LNCaP clone FGC (cell line): ENCODE measurements at regions not wholly inside any gene's neighbourhood (a gene's known extent, or its start where the extent isn't known, plus 50 kb on each side); places are given as distances from the start of the nearest gene placed in this dataset.

Experiments used
- DNase-seq: peaks from one replicate; pipeline ENCODE4 v3.0.0-alpha.2; 2011; ENCODE audit warnings: low read depth
- H3K4me3 ChIP-seq: 2 replicates; pipeline ENCODE4 v1.5.1; 2011; ENCODE audit warnings: mild to moderate bottlenecking, low read depth, low read length, control low read depth
- TF ChIP-seq, protein P1 (sequence below): IDR thresholded peaks from 2 replicates; pipeline ENCODE4 v1.5.1; 2012; ENCODE audit warnings: mild to moderate bottlenecking; ENCODE audit not compliant: control insufficient read depth, insufficient read depth; ENCODE audit errors: extremely low read depth

DNA sequence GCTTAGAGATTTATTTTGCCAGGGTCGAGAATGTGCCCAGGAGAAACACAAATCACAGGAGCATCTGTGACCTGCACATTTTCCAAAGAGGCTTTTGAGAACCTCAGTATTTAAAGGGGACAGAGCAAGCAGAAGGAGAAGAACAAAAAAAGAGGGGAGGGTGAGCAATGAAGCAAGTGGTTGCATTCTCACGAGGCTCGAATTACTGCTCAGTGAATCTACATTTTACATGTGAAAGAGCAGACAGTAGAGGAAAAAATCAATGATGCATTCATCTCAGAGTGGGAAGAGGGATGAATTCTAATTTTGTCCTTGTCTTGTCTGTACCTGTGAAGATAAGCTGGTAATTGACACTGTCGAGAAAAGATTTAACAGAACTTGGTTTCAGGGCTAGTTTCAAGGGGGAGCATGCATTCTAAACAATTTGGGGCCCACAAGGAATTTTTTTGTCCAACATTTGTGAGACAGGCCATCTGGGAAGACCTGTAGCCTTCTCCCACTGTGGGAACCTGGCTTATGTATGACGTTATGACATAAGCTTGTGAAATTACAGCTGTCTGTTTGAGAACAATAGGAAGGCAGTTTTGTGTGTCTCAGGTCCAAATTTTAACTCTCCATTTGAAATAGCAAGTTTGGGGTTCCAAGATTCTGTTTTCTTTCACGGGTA, 855.1 kb downstream of the SLITRK5 start:
- TF ChIP-seq, protein P1, sequence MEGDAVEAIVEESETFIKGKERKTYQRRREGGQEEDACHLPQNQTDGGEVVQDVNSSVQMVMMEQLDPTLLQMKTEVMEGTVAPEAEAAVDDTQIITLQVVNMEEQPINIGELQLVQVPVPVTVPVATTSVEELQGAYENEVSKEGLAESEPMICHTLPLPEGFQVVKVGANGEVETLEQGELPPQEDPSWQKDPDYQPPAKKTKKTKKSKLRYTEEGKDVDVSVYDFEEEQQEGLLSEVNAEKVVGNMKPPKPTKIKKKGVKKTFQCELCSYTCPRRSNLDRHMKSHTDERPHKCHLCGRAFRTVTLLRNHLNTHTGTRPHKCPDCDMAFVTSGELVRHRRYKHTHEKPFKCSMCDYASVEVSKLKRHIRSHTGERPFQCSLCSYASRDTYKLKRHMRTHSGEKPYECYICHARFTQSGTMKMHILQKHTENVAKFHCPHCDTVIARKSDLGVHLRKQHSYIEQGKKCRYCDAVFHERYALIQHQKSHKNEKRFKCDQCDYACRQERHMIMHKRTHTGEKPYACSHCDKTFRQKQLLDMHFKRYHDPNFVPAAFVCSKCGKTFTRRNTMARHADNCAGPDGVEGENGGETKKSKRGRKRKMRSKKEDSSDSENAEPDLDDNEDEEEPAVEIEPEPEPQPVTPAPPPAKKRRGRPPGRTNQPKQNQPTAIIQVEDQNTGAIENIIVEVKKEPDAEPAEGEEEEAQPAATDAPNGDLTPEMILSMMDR = no peak
- DNase-seq = no peak
- no peak overlapping the region for H3K4me3 ChIP-seq

DNA sequence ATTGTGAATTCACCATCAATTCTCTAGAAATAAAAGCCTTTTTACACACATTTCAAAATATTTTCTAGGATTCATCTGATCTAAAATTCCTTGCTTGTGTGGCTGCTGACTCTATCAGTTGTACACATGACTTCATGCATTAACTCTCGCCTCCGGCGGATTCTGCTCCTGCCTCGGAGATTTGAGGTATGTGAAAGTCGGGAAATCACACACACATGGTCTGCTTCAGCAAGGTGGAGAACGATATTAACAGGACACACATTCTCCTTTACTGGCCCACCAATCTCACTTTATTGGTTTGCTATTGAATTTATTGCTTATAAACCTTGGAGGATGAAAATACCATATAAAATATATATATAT, 855.7 kb downstream of the SLITRK5 start:
- TF ChIP-seq, protein P1 = no peak
- no peak for DNase-seq
- H3K4me3 ChIP-seq = no peak overlapping the region

DNA sequence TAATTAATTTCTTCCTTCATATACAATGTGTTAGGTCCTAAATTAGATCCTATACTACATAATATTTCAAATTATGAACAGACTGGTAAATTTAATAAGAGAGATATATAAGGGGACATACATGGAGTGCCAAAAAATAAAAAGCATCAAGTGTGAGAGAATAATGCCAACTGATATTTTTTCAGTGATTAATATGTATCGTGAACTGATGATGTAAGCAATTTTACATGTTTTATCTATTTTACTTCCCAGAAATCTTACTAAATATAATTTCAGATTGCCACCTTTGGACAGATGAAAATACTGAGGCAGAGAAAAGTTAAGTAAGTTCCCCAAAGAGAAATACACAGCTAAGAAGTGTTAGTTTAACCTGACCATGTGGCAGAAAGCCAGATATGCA, 870.8 kb downstream of the SLITRK5 start:
- TF ChIP-seq, protein P1 = no peak
- H3K4me3 ChIP-seq = no peak overlapping the region
- DNase-seq = no peak

DNA sequence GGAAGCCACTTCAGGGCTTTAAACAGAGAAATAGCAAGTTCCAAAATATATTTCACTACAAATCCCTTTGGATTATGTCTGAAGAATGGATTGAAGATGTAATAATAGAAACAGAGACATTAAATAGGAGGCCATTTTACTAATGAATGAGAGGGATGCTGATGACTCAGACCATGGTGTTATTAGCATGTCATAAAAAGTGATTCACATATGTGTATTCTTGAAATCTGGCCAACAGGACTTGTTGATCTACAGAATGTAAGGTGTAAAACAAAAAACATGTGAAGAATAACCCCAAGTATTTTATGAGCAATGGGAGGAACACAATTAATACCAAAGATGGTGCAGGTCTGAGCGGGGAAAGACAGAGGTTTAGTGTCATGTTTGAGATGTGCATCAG, 873.7 kb downstream of the SLITRK5 start:
- no peak overlapping the region for H3K4me3 ChIP-seq
- no peak for DNase-seq

DNA sequence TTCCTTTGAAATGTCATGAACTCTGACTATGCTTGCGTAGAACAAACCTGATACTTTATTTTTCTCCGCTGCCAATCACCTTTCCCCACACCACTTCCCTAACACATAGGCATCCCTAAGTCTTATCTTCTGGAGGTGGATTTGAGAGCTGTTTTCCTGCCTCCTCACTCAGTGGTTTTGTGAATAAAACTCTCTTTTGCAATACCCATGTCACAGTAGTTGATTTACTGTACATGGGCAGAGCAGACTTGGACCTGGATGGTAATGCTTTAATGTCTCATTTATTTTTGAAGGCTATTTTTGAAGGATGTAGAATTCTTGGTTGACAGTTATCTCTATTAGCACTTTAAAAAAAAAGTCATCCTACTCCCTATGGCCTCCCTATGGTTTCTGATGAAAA, 881.8 kb downstream of the SLITRK5 start:
- no peak for DNase-seq
- TF ChIP-seq, protein P1 = no peak
- H3K4me3 ChIP-seq = no peak overlapping the region

More for the DNA sequence above, 873.7 kb downstream of the SLITRK5 start:
- TF ChIP-seq, protein P1 = no peak

DNA sequence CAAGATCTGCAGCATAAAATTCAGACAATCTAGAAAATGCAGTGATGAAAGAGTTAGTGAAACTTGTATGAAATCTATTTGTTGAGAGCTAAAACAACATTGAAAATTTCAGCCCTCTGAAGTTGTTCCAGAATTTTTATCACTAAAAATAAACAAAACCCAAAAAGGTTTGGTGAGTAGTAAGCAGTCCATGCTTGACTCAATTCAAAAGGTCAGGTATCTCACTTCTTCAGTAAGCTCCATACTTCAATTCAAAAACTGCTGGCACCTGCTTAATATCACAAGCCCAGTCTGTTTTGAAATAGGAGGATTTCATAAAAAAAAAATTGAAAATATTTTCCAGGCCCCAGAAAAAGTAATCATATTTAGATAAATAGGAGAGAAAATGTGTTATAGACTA, 894.4 kb downstream of the SLITRK5 start:
- TF ChIP-seq, protein P1 = no peak
- no peak overlapping the region for H3K4me3 ChIP-seq
- DNase-seq = no peak

DNA sequence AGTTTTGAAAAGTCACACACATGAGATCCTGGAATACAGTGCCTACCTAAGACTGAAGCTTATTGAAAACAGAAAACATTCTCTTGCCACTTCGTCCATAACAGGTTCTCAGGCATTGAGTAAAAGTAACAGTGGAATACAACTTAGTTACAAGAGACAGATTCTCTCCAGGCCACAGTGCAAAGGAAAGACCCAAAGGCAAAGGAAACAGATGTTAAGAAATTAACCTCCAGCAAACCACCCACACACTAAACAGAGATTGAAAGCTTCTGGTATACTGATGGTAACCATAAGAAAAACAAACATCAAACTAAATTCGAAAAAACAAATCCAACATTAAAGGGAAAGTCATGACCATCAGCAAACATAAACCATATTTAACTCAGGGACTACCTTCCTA, 914.7 kb downstream of the SLITRK5 start:
- H3K4me3 ChIP-seq = no peak overlapping the region
- no peak for DNase-seq
- TF ChIP-seq, protein P1 = no peak
